Brain microvascular endothelial cell (primary cell): ENCODE measurements at regions not wholly inside any gene's neighbourhood (a gene's known extent, or its start where the extent isn't known, plus 50 kb on each side); places are given as distances from the start of the nearest gene placed in this dataset.

ENCODE experiments used
- DNase-seq: peaks from one replicate; pipeline ENCODE4 v3.0.0-alpha.2; 2020
- H3K27ac ChIP-seq: fragments of 250-450 bp; sonication (Bioruptor Pico); 2 replicates; pipeline ENCODE4 v1.5.1; 2020; ENCODE audit warnings: mild to moderate bottlenecking, moderate library complexity
- H3K27me3 ChIP-seq: fragments of 250-450 bp; sonication (Bioruptor Pico); replicated peaks from 2 replicates; pipeline ENCODE4 v1.5.1; 2020; ENCODE audit warnings: mild to moderate bottlenecking
- H3K36me3 ChIP-seq: fragments of 250-450 bp; sonication (Bioruptor Pico); replicated peaks from 2 replicates; pipeline ENCODE4 v1.5.1; 2020; ENCODE audit warnings: mild to moderate bottlenecking
- H3K4me3 ChIP-seq: 2 replicates; pipeline ENCODE4 v1.5.1; 2011; ENCODE audit warnings: low read depth, mild to moderate bottlenecking, control low read depth, low read length, moderate library complexity
- in situ Hi-C: cut with HindIII; loops from 2 replicates; pipeline ENCODE4 v1.10.0; 2017; ENCODE audit warnings: low sequenced_read_pairs, low pct_ligation_motif_present
- TF ChIP-seq, protein P1 (sequence below): IDR thresholded peaks from 2 replicates; pipeline ENCODE4 v1.5.1; 2011; ENCODE audit warnings: low read depth, mild to moderate bottlenecking, moderate library complexity, low read length, control low read depth, inconsistent platforms; ENCODE audit errors: missing control alignments

DNA sequence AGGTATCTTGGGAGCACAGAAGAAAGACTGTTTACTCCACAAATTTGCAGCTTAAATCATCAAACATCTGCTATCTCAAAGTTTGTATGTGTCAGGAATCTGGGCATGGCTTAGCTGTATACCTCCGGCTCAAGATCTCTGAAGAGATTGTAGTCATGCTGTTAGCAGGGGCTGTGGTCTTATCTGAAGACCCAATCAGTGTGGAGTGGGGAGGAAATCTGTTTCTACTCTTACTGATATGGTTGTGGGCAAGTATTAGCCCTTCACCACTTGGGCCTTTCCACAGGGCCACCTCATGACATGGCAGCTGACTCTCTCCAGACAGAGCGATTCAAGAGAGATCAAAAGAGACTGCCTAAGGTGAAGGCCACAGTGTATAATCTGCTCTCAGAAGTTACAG is 438.7 kb downstream of the KIF2B start:
- H3K36me3 ChIP-seq: no peaks in the 10 kb centered on the region
- no peak overlapping the region for H3K4me3 ChIP-seq
- TF ChIP-seq, protein P1, sequence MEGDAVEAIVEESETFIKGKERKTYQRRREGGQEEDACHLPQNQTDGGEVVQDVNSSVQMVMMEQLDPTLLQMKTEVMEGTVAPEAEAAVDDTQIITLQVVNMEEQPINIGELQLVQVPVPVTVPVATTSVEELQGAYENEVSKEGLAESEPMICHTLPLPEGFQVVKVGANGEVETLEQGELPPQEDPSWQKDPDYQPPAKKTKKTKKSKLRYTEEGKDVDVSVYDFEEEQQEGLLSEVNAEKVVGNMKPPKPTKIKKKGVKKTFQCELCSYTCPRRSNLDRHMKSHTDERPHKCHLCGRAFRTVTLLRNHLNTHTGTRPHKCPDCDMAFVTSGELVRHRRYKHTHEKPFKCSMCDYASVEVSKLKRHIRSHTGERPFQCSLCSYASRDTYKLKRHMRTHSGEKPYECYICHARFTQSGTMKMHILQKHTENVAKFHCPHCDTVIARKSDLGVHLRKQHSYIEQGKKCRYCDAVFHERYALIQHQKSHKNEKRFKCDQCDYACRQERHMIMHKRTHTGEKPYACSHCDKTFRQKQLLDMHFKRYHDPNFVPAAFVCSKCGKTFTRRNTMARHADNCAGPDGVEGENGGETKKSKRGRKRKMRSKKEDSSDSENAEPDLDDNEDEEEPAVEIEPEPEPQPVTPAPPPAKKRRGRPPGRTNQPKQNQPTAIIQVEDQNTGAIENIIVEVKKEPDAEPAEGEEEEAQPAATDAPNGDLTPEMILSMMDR: no peak
- H3K27me3 ChIP-seq: no peaks in the 10 kb centered on the region
- no peak overlapping the region for H3K27ac ChIP-seq
- no peak for DNase-seq
- in situ Hi-C loops: no loop called here

DNA sequence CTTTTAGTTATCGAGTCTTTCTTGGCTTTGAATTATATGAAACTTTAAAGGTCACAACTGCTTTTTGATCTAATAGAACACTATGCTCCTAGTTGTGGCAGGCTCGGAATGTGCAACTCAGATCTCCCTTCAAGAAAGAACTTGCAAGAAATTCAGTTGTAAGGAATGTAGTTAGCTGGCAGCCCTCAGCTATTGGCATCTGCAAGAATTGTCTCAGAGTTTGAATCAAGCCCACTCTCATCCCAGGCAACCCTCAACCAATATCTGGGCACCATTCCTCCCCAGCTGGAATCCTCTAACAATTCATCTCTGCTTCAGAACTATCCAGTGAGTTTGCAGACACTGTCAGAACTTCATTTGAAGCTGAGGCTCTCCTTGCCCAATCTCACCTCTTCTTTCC is 447.2 kb downstream of the KIF2B start:
- DNase-seq: no peak
- TF ChIP-seq, protein P1: no peak
- Histone ChIP-seq H3K4me3 (no peak overlapping the region), H3K36me3 (no peaks in the 10 kb centered on the region), H3K27ac (no peak overlapping the region), H3K27me3 (no peaks in the 10 kb centered on the region)
- in situ Hi-C loops: no loop called here

DNA sequence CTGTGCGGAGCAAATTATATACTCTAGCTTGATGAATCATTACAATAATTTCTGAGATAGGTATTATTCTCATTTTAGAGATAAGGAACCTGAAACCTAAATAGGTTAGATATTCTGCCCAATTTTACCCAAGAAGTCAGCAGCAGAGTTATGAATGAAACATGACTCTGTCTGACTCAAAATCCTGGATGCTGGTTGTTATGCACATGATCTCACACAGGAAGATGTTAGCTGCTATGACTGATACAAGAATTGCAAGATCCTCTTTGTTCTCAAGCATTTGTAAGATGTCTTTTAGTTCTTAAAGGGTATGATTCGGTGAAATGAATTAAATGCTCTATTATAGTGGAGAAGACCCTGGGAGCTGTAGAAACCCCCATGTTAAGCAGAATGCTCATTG is 447.8 kb downstream of the KIF2B start:
- H3K36me3 ChIP-seq: no peaks in the 10 kb centered on the region
- DNase-seq: no peak
- in situ Hi-C loops: no loop called here
- H3K4me3 ChIP-seq: no peak overlapping the region
- H3K27me3 ChIP-seq: no peaks in the 10 kb centered on the region
- TF ChIP-seq, protein P1: no peak
- H3K27ac ChIP-seq: no peak overlapping the region

DNA sequence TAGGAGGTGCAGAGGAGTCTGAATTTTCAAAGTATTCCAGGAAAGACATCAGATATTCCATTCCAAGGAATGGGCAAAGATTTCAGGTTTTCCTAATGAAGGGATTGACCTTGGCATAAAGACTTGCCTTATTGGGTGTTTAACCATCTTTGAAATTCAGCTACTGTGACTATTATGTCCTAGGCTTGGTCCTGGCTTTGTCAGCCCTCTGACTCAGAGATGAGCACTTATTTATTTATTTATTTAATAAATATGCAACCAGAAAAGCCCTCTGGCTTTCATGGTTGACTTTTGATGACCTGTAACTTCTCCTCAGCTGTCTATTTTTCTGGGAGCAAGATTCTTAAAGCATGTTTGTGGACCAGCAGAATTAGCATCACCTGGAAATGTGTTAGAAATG is 455.1 kb downstream of the KIF2B start:
- no peak overlapping the region for H3K4me3 ChIP-seq
- H3K27me3 ChIP-seq: no peaks in the 10 kb centered on the region
- TF ChIP-seq, protein P1: no peak
- DNase-seq: no peak
- H3K36me3 ChIP-seq: no peaks in the 10 kb centered on the region
- H3K27ac ChIP-seq: no peak overlapping the region
- in situ Hi-C loops: no loop called here

DNA sequence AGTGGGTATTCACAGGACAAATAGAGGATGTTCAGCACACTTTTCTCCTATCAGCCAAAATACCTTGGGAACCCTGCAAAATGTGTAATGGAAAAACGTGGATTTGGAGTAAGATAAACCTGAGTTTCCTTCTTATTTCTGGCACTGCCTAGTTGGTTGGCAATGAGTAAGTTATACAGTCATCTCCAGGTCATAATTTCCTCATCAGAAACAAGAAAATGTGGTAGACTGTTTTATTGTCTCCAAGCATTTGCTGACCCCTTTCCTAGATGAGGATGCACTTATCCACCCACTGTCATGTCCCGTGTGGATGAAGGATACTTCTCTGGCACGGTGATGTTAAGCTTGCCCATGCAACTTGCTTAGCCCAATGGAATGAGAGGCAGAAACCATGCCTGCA is 458.0 kb downstream of the KIF2B start:
- TF ChIP-seq, protein P1: no peak
- no peak for DNase-seq
- no peak overlapping the region for H3K27ac ChIP-seq
- no peak overlapping the region for H3K4me3 ChIP-seq
- H3K27me3 ChIP-seq: no peaks in the 10 kb centered on the region
- no peaks in the 10 kb centered on the region for H3K36me3 ChIP-seq
- in situ Hi-C loops: no loop called here

DNA sequence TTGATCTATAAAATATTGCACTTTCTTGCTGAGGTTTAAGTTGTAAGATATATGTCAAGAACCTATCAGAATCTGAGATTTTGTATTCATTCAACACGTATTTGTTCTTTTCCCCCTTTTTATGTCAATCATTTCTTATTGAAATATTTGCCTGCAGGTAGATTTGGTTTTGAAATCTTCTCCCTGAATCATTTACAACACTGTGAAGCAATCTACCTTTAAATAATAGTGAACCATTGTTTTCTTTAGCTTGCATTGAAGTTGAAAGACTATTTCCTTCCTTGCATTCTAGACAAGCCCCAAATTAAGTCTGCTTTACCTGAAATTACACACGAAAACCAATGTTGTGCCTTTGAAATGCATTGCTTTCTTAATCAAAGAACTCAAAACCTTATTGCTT is 460.2 kb downstream of the KIF2B start:
- in situ Hi-C loops: no loop called here
- H3K4me3 ChIP-seq: no peak overlapping the region
- no peak for DNase-seq
- H3K27ac ChIP-seq: no peak overlapping the region
- TF ChIP-seq, protein P1: no peak
- no peaks in the 10 kb centered on the region for H3K36me3 ChIP-seq
- H3K27me3 ChIP-seq: no peaks in the 10 kb centered on the region
